Activated naive CD4-positive, alpha-beta T cell (primary cell): ENCODE measurements at regions not wholly inside any gene's neighbourhood (a gene's known extent, or its start where the extent isn't known, plus 50 kb on each side); places are given as distances from the start of the nearest gene placed in this dataset.
"Not testable (repeated sequence)": the region's sequence is repeated elsewhere in the genome, so short reads cannot be mapped to it uniquely, and the experiment has no call there.

ENCODE experiments used
- DNase-seq, 4 experiments: peaks; one replicate each; lab custom pipeline; 2025; lab: John Stamatoyannopoulos, UW

- DNase-seq, result no peak
Observed at GRCh38 chr5:152527358-152528052, 122.4 kb upstream of the NMUR2 start.

GRCh38 chr5:152529440-152529839 lies 124.4 kb upstream of the NMUR2 start:
- DNase-seq, result no peak

- no peak for DNase-seq
Observed at GRCh38 chr5:152532714-152533113, 127.6 kb upstream of the NMUR2 start.

GRCh38 chr5:152534641-152535040 lies 129.6 kb upstream of the NMUR2 start:
- no peak for DNase-seq

GRCh38 chr5:152542741-152543140 lies 137.7 kb upstream of the NMUR2 start:
- DNase-seq, result no peak

GRCh38 chr5:152546493-152546892 lies 141.4 kb upstream of the NMUR2 start:
- no peak for DNase-seq

- DNase-seq, result no peak
Observed at GRCh38 chr5:152547202-152547601, 142.1 kb upstream of the NMUR2 start.

GRCh38 chr5:152549709-152550108 lies 144.6 kb upstream of the NMUR2 start:
- DNase-seq, result no peak

- DNase-seq, result no peak
Observed at GRCh38 chr5:152551061-152551460, 146.0 kb upstream of the NMUR2 start.

GRCh38 chr5:152556784-152557183 lies 151.7 kb upstream of the NMUR2 start:
- no peak for DNase-seq

- DNase-seq, result no peak
Observed at GRCh38 chr5:152560512-152561137, 155.5 kb upstream of the NMUR2 start.

- DNase-seq, result no peak
Observed at GRCh38 chr5:152568016-152568415, 162.9 kb upstream of the NMUR2 start.

- no peak for DNase-seq
Observed at GRCh38 chr5:152572812-152573211, 167.7 kb upstream of the NMUR2 start.

- no peak for DNase-seq
Observed at GRCh38 chr5:152584103-152584502, 179.0 kb upstream of the NMUR2 start.

GRCh38 chr5:152592416-152592815 lies 187.3 kb upstream of the NMUR2 start:
- no peak for DNase-seq

- DNase-seq, result no peak
Observed at GRCh38 chr5:152593388-152593787, 188.3 kb upstream of the NMUR2 start.

- no peak for DNase-seq
Observed at GRCh38 chr5:152595405-152595804, 190.3 kb upstream of the NMUR2 start.

GRCh38 chr5:152599096-152599495 lies 194.0 kb upstream of the NMUR2 start:
- no peak for DNase-seq

- no peak for DNase-seq
Observed at GRCh38 chr5:152601806-152602732, 197.0 kb upstream of the NMUR2 start.

- DNase-seq, result not testable (repeated sequence)
Observed at GRCh38 chr5:152606050-152606449, 201.0 kb upstream of the NMUR2 start.

GRCh38 chr5:152606776-152607364 lies 201.8 kb upstream of the NMUR2 start:
- DNase-seq, result no peak

- no peak for DNase-seq
Observed at GRCh38 chr5:152607401-152608160, 202.5 kb upstream of the NMUR2 start.
